ENCODE measurements at regions not wholly inside any gene's neighbourhood (a gene's known extent, or its start where the extent isn't known, plus 50 kb on each side); places are given as distances from the start of the nearest gene placed in this dataset.

DNA sequence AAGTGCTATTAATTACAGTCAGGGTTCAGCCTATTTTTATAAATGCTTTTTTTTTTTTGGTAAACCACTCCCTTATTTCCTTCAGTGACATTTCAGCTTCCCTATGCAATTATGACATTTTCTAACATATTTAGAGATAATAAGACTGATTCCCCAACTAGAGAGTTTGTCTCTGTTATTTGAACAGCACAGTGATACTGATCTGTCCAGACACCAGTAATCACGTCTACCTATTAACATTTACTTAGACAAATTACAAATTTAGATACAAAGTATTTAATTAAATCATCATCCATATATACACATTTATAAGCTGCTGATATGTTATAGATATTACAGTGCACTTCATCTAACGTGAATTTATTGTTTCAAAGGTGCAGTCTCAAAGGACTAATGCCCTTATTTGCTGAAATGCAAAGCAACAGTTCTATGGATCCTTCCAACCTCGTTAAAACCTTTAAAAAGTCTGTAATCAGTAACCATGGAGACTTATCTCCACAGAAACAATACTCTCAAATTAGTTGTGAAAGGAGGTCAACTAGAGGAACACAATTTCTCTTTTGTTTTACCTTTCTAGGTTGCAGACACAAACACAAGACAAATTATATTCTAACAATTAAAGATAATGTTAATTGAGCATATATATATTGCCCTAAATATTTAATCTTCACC is 1531.1 kb downstream of the SI start:
- no peak overlapping the region for H3K27ac ChIP-seq
- no peaks in the 10 kb centered on the region for H3K9me2 ChIP-seq (replicated peaks; ENCODE audit: insufficient read depth)
- H3K27me3 ChIP-seq: no peaks in the 10 kb centered on the region
- H3K9me3 ChIP-seq (ENCODE audit: low read depth): no peaks in the 10 kb centered on the region
- no peak for DNase-seq (ENCODE audit: low spot score)
- TF ChIP-seq EZH2phosphoT487 (IDR thresholded peaks at IDR 0.05; ENCODE audit: low read depth, severe bottlenecking, unreplicated experiment) (no peak), EZH2 (IDR thresholded peaks at IDR 0.05; ENCODE audit: borderline replicate concordance) (no peak)
- TF ChIP-seq, protein P1, sequence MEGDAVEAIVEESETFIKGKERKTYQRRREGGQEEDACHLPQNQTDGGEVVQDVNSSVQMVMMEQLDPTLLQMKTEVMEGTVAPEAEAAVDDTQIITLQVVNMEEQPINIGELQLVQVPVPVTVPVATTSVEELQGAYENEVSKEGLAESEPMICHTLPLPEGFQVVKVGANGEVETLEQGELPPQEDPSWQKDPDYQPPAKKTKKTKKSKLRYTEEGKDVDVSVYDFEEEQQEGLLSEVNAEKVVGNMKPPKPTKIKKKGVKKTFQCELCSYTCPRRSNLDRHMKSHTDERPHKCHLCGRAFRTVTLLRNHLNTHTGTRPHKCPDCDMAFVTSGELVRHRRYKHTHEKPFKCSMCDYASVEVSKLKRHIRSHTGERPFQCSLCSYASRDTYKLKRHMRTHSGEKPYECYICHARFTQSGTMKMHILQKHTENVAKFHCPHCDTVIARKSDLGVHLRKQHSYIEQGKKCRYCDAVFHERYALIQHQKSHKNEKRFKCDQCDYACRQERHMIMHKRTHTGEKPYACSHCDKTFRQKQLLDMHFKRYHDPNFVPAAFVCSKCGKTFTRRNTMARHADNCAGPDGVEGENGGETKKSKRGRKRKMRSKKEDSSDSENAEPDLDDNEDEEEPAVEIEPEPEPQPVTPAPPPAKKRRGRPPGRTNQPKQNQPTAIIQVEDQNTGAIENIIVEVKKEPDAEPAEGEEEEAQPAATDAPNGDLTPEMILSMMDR (IDR thresholded peaks at IDR 0.05; ENCODE audit: poor library complexity): no peak
- no peaks in the 10 kb centered on the region for H3K79me2 ChIP-seq
- H3K4me3 ChIP-seq: no peak overlapping the region
- WGBS (ENCODE audit: low lambda C conversion rate, missing lambda C conversion rate): 36% methylated on average over 3 of the region's 3 CpGs
- no peak overlapping the region for H3K4me2 ChIP-seq
- H2AFZ ChIP-seq: no peak overlapping the region
- no peaks in the 10 kb centered on the region for H3K36me3 ChIP-seq (replicated peaks; ENCODE audit: insufficient read depth, low read depth)
- no peaks in the 10 kb centered on the region for H3K4me1 ChIP-seq (ENCODE audit: insufficient read depth)
- H4K20me1 ChIP-seq (ENCODE audit: insufficient read depth, poor library complexity, severe bottlenecking): no peaks in the 10 kb centered on the region

DNA sequence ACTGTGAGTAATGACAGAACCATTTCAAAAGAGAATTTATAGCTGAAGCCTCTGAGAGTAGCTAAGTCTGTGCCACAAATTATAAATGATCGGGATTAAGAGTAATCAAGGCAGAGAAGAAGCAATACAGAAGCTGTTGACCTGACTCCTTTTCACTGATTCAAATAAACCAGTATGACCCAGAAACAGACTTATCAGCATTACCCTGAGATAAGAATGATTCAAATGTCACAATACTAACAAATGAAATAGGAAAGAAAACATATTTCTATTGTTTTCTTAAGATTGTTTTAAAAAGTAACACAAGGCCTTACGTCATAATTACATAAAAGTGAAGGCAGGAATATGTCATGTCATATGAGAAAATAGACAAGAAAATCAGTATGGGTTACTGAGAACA is 1534.6 kb downstream of the SI start:
- TF ChIP-seq EZH2phosphoT487 (IDR thresholded peaks at IDR 0.05; ENCODE audit: low read depth, severe bottlenecking, unreplicated experiment): no peak
- no peak for TF ChIP-seq EZH2 (IDR thresholded peaks at IDR 0.05; ENCODE audit: borderline replicate concordance)
- TF ChIP-seq, protein P1 (IDR thresholded peaks at IDR 0.05; ENCODE audit: poor library complexity): no peak
- WGBS (ENCODE audit: low lambda C conversion rate, missing lambda C conversion rate): 75% methylated on average over 2 of the region's 2 CpGs

DNA sequence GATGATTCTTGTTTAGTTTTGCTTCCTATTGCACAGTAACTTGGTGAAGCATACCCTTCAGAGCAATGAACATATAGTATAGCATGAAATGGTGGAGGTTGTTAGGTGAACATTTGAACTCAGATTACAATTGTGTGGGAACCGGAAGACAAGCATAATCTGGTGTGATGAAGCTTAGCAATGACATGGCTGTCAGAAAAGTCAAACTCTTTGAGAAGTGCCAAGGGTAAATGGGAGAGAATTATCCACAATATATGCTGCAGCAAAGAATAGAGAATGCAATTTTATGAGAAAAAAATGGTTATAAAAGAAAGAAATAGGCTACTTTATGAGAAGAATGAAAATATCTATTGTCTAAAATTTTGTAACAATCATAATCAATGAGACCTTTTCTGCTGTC is 1536.7 kb downstream of the SI start:
- no peaks in the 10 kb centered on the region for H3K9me3 ChIP-seq (ENCODE audit: low read depth)

More for the DNA sequence above, 1534.6 kb downstream of the SI start:
- Histone ChIP-seq H3K79me2 (no peaks in the 10 kb centered on the region), H4K20me1 (ENCODE audit: insufficient read depth, poor library complexity, severe bottlenecking) (no peaks in the 10 kb centered on the region), H3K4me3 (no peak overlapping the region), H3K27ac (no peak overlapping the region), H3K4me1 (ENCODE audit: insufficient read depth) (no peaks in the 10 kb centered on the region), H3K36me3 (replicated peaks; ENCODE audit: insufficient read depth, low read depth) (no peaks in the 10 kb centered on the region), H3K4me2 (no peak overlapping the region), H3K9me2 (replicated peaks; ENCODE audit: insufficient read depth) (no peaks in the 10 kb centered on the region), H3K27me3 (no peaks in the 10 kb centered on the region), H2AFZ (no peak overlapping the region), H3K9me3 (ENCODE audit: low read depth) (no peaks in the 10 kb centered on the region)
- no peak for DNase-seq (ENCODE audit: low spot score)

More for the DNA sequence above, 1536.7 kb downstream of the SI start:
- Histone ChIP-seq H3K27me3 (no peaks in the 10 kb centered on the region), H3K4me3 (no peak overlapping the region), H3K27ac (no peak overlapping the region), H2AFZ (no peak overlapping the region), H4K20me1 (ENCODE audit: insufficient read depth, poor library complexity, severe bottlenecking) (no peaks in the 10 kb centered on the region), H3K79me2 (no peaks in the 10 kb centered on the region), H3K4me2 (no peak overlapping the region), H3K9me2 (replicated peaks; ENCODE audit: insufficient read depth) (no peaks in the 10 kb centered on the region), H3K36me3 (replicated peaks; ENCODE audit: insufficient read depth, low read depth) (no peaks in the 10 kb centered on the region), H3K4me1 (ENCODE audit: insufficient read depth) (no peaks in the 10 kb centered on the region)
- no peak for DNase-seq (ENCODE audit: low spot score)
- TF ChIP-seq EZH2phosphoT487 (IDR thresholded peaks at IDR 0.05; ENCODE audit: low read depth, severe bottlenecking, unreplicated experiment): no peak
- TF ChIP-seq, protein P1 (IDR thresholded peaks at IDR 0.05; ENCODE audit: poor library complexity): no peak
- WGBS (ENCODE audit: low lambda C conversion rate, missing lambda C conversion rate): 94% methylated on average over 1 of the region's 1 CpG

Measured in hepatocyte (in vitro differentiated cells).